C4-2B (cell line): ENCODE measurements at regions not wholly inside any gene's neighbourhood (a gene's known extent, or its start where the extent isn't known, plus 50 kb on each side); places are given as distances from the start of the nearest gene placed in this dataset.

Source experiments
- ZFX ChIP-seq: fragments of 450-650 bp; IDR thresholded peaks from 2 replicates; pipeline ENCODE4 v1.6.1; 2017
- TF ChIP-seq, protein P1 (sequence below): fragments of 450-650 bp; conservative IDR thresholded peaks from 2 replicates; pipeline ENCODE4 v1.5.1; 2017; ENCODE audit warnings: mild to moderate bottlenecking

DNA sequence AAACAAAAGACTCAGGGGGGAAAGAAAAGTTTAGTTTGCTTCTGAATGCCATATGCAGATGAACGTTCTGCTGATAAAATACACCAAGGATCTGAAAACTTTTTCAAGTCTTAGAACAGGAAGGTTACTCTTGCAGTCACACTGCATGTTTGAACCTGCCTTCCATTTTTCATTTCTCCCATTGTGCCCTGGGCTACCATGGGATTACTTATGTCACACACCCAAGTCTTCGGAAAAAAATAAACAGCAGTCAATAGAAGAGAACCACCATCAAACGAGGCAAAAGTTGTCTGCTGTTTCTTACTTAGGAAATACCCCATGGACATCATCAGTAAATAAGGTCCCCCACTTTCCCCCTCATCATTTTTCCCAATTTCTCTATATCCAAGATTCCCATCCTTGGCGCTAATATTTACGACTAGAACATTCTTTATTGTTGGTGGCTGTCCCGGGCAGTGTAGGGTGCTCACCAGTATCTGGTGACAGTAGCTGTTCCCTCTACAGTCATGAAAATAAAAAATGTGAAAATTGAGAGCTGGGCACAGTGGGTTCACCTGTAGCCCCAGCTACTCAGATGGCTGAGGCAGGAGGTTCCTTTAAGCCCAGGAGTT, 202.5 kb downstream of the BCAS1 start:
- TF ChIP-seq, protein P1, sequence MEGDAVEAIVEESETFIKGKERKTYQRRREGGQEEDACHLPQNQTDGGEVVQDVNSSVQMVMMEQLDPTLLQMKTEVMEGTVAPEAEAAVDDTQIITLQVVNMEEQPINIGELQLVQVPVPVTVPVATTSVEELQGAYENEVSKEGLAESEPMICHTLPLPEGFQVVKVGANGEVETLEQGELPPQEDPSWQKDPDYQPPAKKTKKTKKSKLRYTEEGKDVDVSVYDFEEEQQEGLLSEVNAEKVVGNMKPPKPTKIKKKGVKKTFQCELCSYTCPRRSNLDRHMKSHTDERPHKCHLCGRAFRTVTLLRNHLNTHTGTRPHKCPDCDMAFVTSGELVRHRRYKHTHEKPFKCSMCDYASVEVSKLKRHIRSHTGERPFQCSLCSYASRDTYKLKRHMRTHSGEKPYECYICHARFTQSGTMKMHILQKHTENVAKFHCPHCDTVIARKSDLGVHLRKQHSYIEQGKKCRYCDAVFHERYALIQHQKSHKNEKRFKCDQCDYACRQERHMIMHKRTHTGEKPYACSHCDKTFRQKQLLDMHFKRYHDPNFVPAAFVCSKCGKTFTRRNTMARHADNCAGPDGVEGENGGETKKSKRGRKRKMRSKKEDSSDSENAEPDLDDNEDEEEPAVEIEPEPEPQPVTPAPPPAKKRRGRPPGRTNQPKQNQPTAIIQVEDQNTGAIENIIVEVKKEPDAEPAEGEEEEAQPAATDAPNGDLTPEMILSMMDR = no peak
- no peak for TF ChIP-seq ZFX
